Progenitor cell of endocrine pancreas (in vitro differentiated cells): ENCODE measurements at regions not wholly inside any gene's neighbourhood (a gene's known extent, or its start where the extent isn't known, plus 50 kb on each side); places are given as distances from the start of the nearest gene placed in this dataset.

ENCODE experiments used
- DNase-seq: peaks from one replicate; pipeline ENCODE4 v3.0.0; 2021; ENCODE audit warnings: low spot score; ENCODE audit not compliant: unreplicated experiment
- H3K27ac Mint-ChIP-seq: 2 replicates; pipeline ENCODE4 v1.8.0; 2021; ENCODE audit warnings: mild to moderate bottlenecking, moderate library complexity, mixed read lengths
- H3K27me3 Mint-ChIP-seq: 2 replicates; pipeline ENCODE4 v1.8.0; 2021; ENCODE audit warnings: mixed read lengths
- H3K36me3 Mint-ChIP-seq: 2 replicates; pipeline ENCODE4 v1.8.0; 2022; ENCODE audit warnings: mixed read lengths; ENCODE audit not compliant: insufficient read depth
- H3K4me1 Mint-ChIP-seq: 2 replicates; pipeline ENCODE4 v1.8.0; 2021; ENCODE audit warnings: low read depth, mixed read lengths
- H3K4me3 Mint-ChIP-seq: 2 replicates; pipeline ENCODE4 v1.8.0; 2021; ENCODE audit warnings: low read depth, mild to moderate bottlenecking, moderate library complexity, mixed read lengths
- H3K9me3 Mint-ChIP-seq: 2 replicates; pipeline ENCODE4 v1.8.0; 2021; ENCODE audit warnings: low read depth, mixed read lengths
- TF ChIP-seq, protein P1 (sequence below): fragments of 200-600 bp; sonication (generic); IDR thresholded peaks from one replicate; pipeline ENCODE4 v1.5.0; 2021; ENCODE audit warnings: antibody characterized with exemption, mild to moderate bottlenecking; ENCODE audit not compliant: unreplicated experiment

GRCh38 chr11:87604350-87604749 is 566.6 kb downstream of the TMEM135 start:
- no peaks in the 10 kb centered on the region for H3K36me3 Mint-ChIP-seq

DNA sequence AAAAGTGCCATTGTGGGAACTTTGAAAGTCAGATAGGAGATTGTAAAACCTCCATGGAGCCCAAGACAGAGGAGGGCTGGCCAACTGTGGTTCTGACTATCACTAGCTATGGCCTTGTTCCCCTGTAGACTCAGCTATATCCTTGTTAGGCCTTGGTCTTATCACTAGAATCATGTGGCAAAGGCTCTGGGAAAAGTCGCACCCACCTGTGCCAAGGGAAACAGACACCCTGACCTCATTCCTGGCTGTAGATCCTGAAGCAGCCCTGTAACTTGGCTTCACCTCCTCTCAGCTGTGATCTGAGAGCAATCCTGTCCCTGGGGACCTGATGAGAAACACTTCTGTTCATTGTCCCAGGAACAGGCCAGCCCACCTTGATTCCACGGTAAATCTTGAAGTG is 566.2 kb downstream of the TMEM135 start:
- TF ChIP-seq, protein P1, sequence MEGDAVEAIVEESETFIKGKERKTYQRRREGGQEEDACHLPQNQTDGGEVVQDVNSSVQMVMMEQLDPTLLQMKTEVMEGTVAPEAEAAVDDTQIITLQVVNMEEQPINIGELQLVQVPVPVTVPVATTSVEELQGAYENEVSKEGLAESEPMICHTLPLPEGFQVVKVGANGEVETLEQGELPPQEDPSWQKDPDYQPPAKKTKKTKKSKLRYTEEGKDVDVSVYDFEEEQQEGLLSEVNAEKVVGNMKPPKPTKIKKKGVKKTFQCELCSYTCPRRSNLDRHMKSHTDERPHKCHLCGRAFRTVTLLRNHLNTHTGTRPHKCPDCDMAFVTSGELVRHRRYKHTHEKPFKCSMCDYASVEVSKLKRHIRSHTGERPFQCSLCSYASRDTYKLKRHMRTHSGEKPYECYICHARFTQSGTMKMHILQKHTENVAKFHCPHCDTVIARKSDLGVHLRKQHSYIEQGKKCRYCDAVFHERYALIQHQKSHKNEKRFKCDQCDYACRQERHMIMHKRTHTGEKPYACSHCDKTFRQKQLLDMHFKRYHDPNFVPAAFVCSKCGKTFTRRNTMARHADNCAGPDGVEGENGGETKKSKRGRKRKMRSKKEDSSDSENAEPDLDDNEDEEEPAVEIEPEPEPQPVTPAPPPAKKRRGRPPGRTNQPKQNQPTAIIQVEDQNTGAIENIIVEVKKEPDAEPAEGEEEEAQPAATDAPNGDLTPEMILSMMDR = no peak
- Mint-ChIP-seq H3K36me3 (no peaks in the 10 kb centered on the region), H3K27me3 (no peaks in the 10 kb centered on the region), H3K4me1 (peaks cover 11% of the 10 kb centered on the region), H3K9me3 (no peaks in the 10 kb centered on the region), H3K4me3 (no peak overlapping the region), H3K27ac (no peak overlapping the region)
- no peak for DNase-seq

More at GRCh38 chr11:87604350-87604749, 566.6 kb downstream of the TMEM135 start:
- H3K27ac Mint-ChIP-seq = no peak overlapping the region
- TF ChIP-seq, protein P1 = no peak
- no peak overlapping the region for H3K4me3 Mint-ChIP-seq
- peaks cover 11% of the 10 kb centered on the region for H3K4me1 Mint-ChIP-seq
- H3K9me3 Mint-ChIP-seq = no peaks in the 10 kb centered on the region
- no peak for DNase-seq
- H3K27me3 Mint-ChIP-seq = no peaks in the 10 kb centered on the region

DNA sequence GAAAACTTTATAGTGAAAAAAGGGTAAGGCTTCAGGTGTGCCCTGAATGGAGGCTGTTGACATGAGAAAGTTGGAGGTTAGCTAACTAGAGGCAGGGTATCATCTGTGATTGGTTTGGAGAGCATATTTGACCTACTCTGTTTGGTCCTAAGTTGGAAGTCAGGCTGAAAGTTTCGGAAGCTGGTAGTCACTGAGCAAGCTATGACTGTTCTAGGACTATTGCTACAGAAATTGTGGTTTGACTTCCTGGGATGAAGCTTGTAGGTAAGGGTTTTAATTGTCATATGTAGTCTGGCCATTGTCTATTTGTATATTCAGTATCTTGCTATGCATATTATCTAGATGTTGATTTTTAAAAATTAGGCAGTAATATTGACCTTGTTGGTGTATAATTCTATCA is 565.0 kb downstream of the TMEM135 start:
- H3K27ac Mint-ChIP-seq = no peak overlapping the region
- no peak overlapping the region for H3K4me3 Mint-ChIP-seq
- TF ChIP-seq, protein P1 = no peak
- H3K9me3 Mint-ChIP-seq = no peaks in the 10 kb centered on the region
- H3K36me3 Mint-ChIP-seq = no peaks in the 10 kb centered on the region
- no peaks in the 10 kb centered on the region for H3K27me3 Mint-ChIP-seq
- DNase-seq = no peak
- peaks cover 12% of the 10 kb centered on the region for H3K4me1 Mint-ChIP-seq

- Mint-ChIP-seq H3K4me3 (no peak overlapping the region), H3K36me3 (no peaks in the 10 kb centered on the region), H3K27ac (no peak overlapping the region), H3K4me1 (peaks cover 14% of the 10 kb centered on the region), H3K27me3 (no peaks in the 10 kb centered on the region), H3K9me3 (no peaks in the 10 kb centered on the region)
- DNase-seq = no peak
- TF ChIP-seq, protein P1 = no peak
Measured at GRCh38 chr11:87600938-87601337, 563.2 kb downstream of the TMEM135 start.

DNA sequence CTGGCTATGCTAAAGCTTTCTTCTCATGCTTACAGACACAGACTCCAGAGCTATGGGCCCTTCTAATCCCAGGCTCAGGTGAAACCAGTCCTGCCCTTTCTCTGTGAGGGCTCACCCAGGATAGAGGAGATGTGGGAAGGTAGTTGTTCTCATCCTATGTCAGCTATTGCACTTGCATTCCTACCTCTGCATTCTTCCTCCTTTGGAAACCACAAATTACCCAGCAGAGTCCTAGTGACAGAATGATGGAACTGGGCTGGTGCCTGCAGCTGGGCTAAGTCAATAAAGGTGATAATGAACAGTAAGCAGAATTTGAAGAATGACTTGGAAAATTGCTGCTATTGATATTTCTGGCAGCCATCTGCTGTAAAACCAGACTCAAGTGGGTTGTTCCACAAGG is 560.0 kb downstream of the TMEM135 start:
- DNase-seq = no peak
- H3K27me3 Mint-ChIP-seq = no peaks in the 10 kb centered on the region
- no peak overlapping the region for H3K27ac Mint-ChIP-seq
- H3K4me1 Mint-ChIP-seq = peaks cover 14% of the 10 kb centered on the region
- H3K9me3 Mint-ChIP-seq = peaks cover 2% of the 10 kb centered on the region
- TF ChIP-seq, protein P1 = no peak
- no peak overlapping the region for H3K4me3 Mint-ChIP-seq
- H3K36me3 Mint-ChIP-seq = no peaks in the 10 kb centered on the region
